H1 (cell line): ENCODE measurements at regions not wholly inside any gene's neighbourhood (a gene's known extent, or its start where the extent isn't known, plus 50 kb on each side); places are given as distances from the start of the nearest gene placed in this dataset.

Experiments
- CTCF ChIA-PET: fragments of 300-600 bp; sonication (Branson Sonifier 250); formaldehyde crosslinking; loops from one replicate; lab custom pipeline; 2021; ENCODE audit not compliant: partially characterized antibody; lab: Charles Lee
- POLR2A ChIA-PET: fragments of 300-600 bp; sonication (Branson Sonifier 250); formaldehyde crosslinking; loops from one replicate; lab custom pipeline; 2021; ENCODE audit warnings: inconsistent platforms; ENCODE audit not compliant: partially characterized antibody; lab: Charles Lee
- DNase-seq, 2 experiments: peaks; one replicate each; pipeline versions ENCODE4 v3.0.0 to v3.0.0-alpha.2; 2010 to 2022; ENCODE audit warnings: low spot score in 2 of 2, low read depth in 1 of 2, mixed read lengths in 1 of 2
- FAIRE-seq: peaks from 2 replicates; lab custom pipeline; 2011; peaks lifted over from hg19 to GRCh38; lab: Jason Lieb, UNC
- H2AFZ ChIP-seq: 2 replicates; pipeline ENCODE4 v1.8.1; 2012; ENCODE audit warnings: low read length, inconsistent platforms
- H2AK5ac ChIP-seq: 2 replicates; pipeline ENCODE4 v1.6.1; 2013; ENCODE audit warnings: low read depth, low read length
- H2BK120ac ChIP-seq: replicated peaks from 2 replicates; pipeline ENCODE3; 2013; ENCODE audit warnings: low read depth, low read length, inconsistent platforms
- H2BK12ac ChIP-seq: 2 replicates; pipeline ENCODE4 v1.6.1; 2013; ENCODE audit warnings: low read depth, low read length
- H2BK15ac ChIP-seq: 2 replicates; pipeline ENCODE4 v1.6.1; 2013; ENCODE audit warnings: low read length
- H2BK20ac ChIP-seq: 2 replicates; pipeline ENCODE4 v1.6.1; 2013; ENCODE audit warnings: low read length
- H2BK5ac ChIP-seq: 2 replicates; pipeline ENCODE4 v1.6.1; 2013; ENCODE audit warnings: low read depth, low read length
- H3K14ac ChIP-seq: 2 replicates; pipeline ENCODE4 v1.6.1; 2013; ENCODE audit warnings: inconsistent platforms; ENCODE audit not compliant: insufficient read length
- H3K18ac ChIP-seq: 2 replicates; pipeline ENCODE4 v1.6.1; 2013; ENCODE audit warnings: low read length; ENCODE audit errors: extremely low read depth
- H3K23ac ChIP-seq: 2 replicates; pipeline ENCODE4 v1.6.1; 2013; ENCODE audit warnings: inconsistent platforms; ENCODE audit not compliant: insufficient read length
- H3K23me2 ChIP-seq: 2 replicates; pipeline ENCODE4 v1.6.1; 2013; ENCODE audit warnings: low read depth, low read length
- H3K27ac ChIP-seq: 2 replicates; pipeline ENCODE4 v1.6.1; 2011; ENCODE audit warnings: low read depth, low read length, inconsistent platforms
- H3K27me3 ChIP-seq, 4 experiments: replicated peaks in 1 of 4; 1 replicate in 1 of 4; 2 replicates in 3 of 4; pipeline versions ENCODE4 v1.6.1 to v1.8.1; 2011 to 2013; ENCODE audit warnings: low read length in 3 of 4, mild to moderate bottlenecking in 3 of 4, inconsistent platforms in 2 of 4, mixed read lengths in 2 of 4, moderate library complexity in 1 of 4; ENCODE audit not compliant: control insufficient read depth in 3 of 4, insufficient read depth in 3 of 4; ENCODE audit errors: extremely low read depth in 1 of 4
- H3K36me3 ChIP-seq, 4 experiments: 2 replicates each; pipeline versions ENCODE4 v1.6.1 to v1.8.1; 2011 to 2013; ENCODE audit warnings: mild to moderate bottlenecking in 4 of 4, low read length in 3 of 4, moderate library complexity in 2 of 4, control low read depth in 1 of 4, inconsistent platforms in 1 of 4; ENCODE audit not compliant: insufficient read depth in 4 of 4, control insufficient read depth in 2 of 4
- H3K4ac ChIP-seq: replicated peaks from 2 replicates; pipeline ENCODE3; 2013; ENCODE audit warnings: low read length, low read depth, mixed read lengths, inconsistent platforms; ENCODE audit not compliant: insufficient read length
- H3K4me1 ChIP-seq, 4 experiments: replicated peaks in 1 of 4; 1 replicate in 1 of 4; 2 replicates in 3 of 4; pipeline versions ENCODE4 v1.6.1 to v1.8.1; 2011 to 2013; ENCODE audit warnings: low read length in 3 of 4, inconsistent platforms in 2 of 4, mixed read lengths in 1 of 4; ENCODE audit not compliant: insufficient read depth in 4 of 4, control insufficient read depth in 3 of 4
- H3K4me2 ChIP-seq, 2 experiments: 2 replicates each; pipeline versions ENCODE4 v1.6.1 to v1.8.1; 2011 to 2013; ENCODE audit warnings: low read depth in 2 of 2, low read length in 2 of 2, control low read depth in 1 of 2, inconsistent platforms in 1 of 2, mild to moderate bottlenecking in 1 of 2; ENCODE audit not compliant: insufficient read depth in 1 of 2
- H3K4me3 ChIP-seq, 4 experiments: fragments of 200-600, 300-600 bp in 1 of 4; sonication (generic), shearing (Covaris generic), sonication (Bioruptor Twin) in 1 of 4; 2 replicates each; pipeline versions ENCODE4 v1.5.1 to v1.8.1; 2011 to 2016; ENCODE audit warnings: low read length in 4 of 4, low read depth in 3 of 4, control low read depth in 2 of 4, inconsistent platforms in 2 of 4, mild to moderate bottlenecking in 2 of 4, mixed read lengths in 1 of 4, moderate library complexity in 1 of 4; ENCODE audit not compliant: insufficient read depth in 2 of 4; ENCODE audit errors: extremely low read depth in 1 of 4
- H3K56ac ChIP-seq: replicated peaks from 2 replicates; pipeline ENCODE3; 2013; ENCODE audit warnings: low read depth, mild to moderate bottlenecking, mixed read lengths, low read length, inconsistent platforms; ENCODE audit not compliant: insufficient read length
- H3K79me1 ChIP-seq: 2 replicates; pipeline ENCODE4 v1.6.1; 2013; ENCODE audit warnings: low read depth, low read length, control low read depth
- H3K79me2 ChIP-seq, 2 experiments: 2 replicates each; pipeline versions ENCODE4 v1.6.1 to v1.8.1; 2012 to 2013; ENCODE audit warnings: low read length in 2 of 2, mild to moderate bottlenecking in 2 of 2, inconsistent platforms in 1 of 2; ENCODE audit not compliant: insufficient read depth in 2 of 2, control insufficient read depth in 1 of 2
- H3K9ac ChIP-seq, 4 experiments: replicated peaks in 1 of 4; 1 replicate in 1 of 4; 2 replicates in 3 of 4; pipeline versions ENCODE4 v1.6.1 to v1.8.1; 2011 to 2013; ENCODE audit warnings: low read depth in 3 of 4, low read length in 3 of 4, control low read depth in 2 of 4, mild to moderate bottlenecking in 2 of 4, moderate library complexity in 2 of 4, inconsistent platforms in 1 of 4; ENCODE audit errors: extremely low read depth in 1 of 4
- H3K9me3 ChIP-seq, 2 experiments: 2 replicates each; pipeline versions ENCODE4 v1.6.1 to v1.8.1; 2012 to 2013; ENCODE audit warnings: mild to moderate bottlenecking in 2 of 2, moderate library complexity in 2 of 2, control low read depth in 1 of 2, inconsistent platforms in 1 of 2, low read depth in 1 of 2, low read length in 1 of 2, mixed read lengths in 1 of 2; ENCODE audit not compliant: insufficient read depth in 2 of 2
- H4K20me1 ChIP-seq, 2 experiments: replicated peaks in 1 of 2; 2 replicates each; pipeline versions ENCODE3 to v1.8.1; 2011 to 2013; ENCODE audit warnings: inconsistent platforms in 2 of 2, low read length in 2 of 2, mild to moderate bottlenecking in 1 of 2; ENCODE audit not compliant: insufficient read depth in 2 of 2, control insufficient read depth in 1 of 2
- H4K5ac ChIP-seq: 2 replicates; pipeline ENCODE4 v1.6.1; 2013; ENCODE audit warnings: low read length, low read depth, mixed read lengths, inconsistent platforms; ENCODE audit not compliant: insufficient read length
- H4K8ac ChIP-seq: 2 replicates; pipeline ENCODE4 v1.8.0; 2013; ENCODE audit warnings: mild to moderate bottlenecking, moderate library complexity, low read length, inconsistent platforms; ENCODE audit not compliant: insufficient read depth; ENCODE audit errors: extremely low read depth
- H4K91ac ChIP-seq: replicated peaks from 2 replicates; pipeline ENCODE3; 2013; ENCODE audit warnings: low read length, mixed read lengths, inconsistent platforms; ENCODE audit not compliant: insufficient read length
- BACH1 ChIP-seq: IDR thresholded peaks from 2 replicates; pipeline ENCODE4 v1.6.1; 2012; ENCODE audit warnings: low read length, improper control_type of control experiment
- BRCA1 ChIP-seq: IDR thresholded peaks from 2 replicates; pipeline ENCODE4 v1.6.1; 2012; ENCODE audit warnings: low read depth, low read length, improper control_type of control experiment
- CBX8 ChIP-seq: fragments of 300-800, 300-1000 bp; sonication (generic); IDR thresholded peaks from 2 replicates; pipeline ENCODE4 v1.7.1; 2016; ENCODE audit warnings: low read depth, low read length, borderline replicate concordance
- CREB1 ChIP-seq: IDR thresholded peaks from 2 replicates; pipeline ENCODE4 v1.6.1; 2012; ENCODE audit warnings: inconsistent platforms
- CTBP2 ChIP-seq: IDR thresholded peaks from 2 replicates; pipeline ENCODE4 v1.7.0; 2011; ENCODE audit warnings: borderline replicate concordance, mild to moderate bottlenecking, moderate library complexity, mixed read lengths, low read length; ENCODE audit not compliant: insufficient read depth, insufficient read length
- FOSL1 ChIP-seq: IDR thresholded peaks from 2 replicates; pipeline ENCODE4 v1.6.1; 2011; ENCODE audit warnings: mild to moderate bottlenecking, low read depth, low read length, moderate library complexity; ENCODE audit not compliant: insufficient read depth
- GABPA ChIP-seq: IDR thresholded peaks from 2 replicates; pipeline ENCODE4 v1.6.1; 2011; ENCODE audit warnings: mild to moderate bottlenecking, low read length, moderate library complexity, borderline replicate concordance; ENCODE audit not compliant: insufficient read depth
- GTF2F1 ChIP-seq: IDR thresholded peaks from 2 replicates; pipeline ENCODE4 v1.6.1; 2012; ENCODE audit warnings: low read depth, low read length, improper control_type of control experiment, borderline replicate concordance
- NANOG ChIP-seq: IDR thresholded peaks from 2 replicates; pipeline ENCODE4 v1.6.1; 2011; ENCODE audit warnings: low read length, low read depth, mild to moderate bottlenecking, inconsistent platforms; ENCODE audit not compliant: insufficient read depth, poor library complexity, severe bottlenecking
- SIN3A ChIP-seq, 2 experiments: IDR thresholded peaks in 1 of 2; conservative IDR thresholded peaks in 1 of 2; 2 replicates each; pipeline ENCODE4 v1.6.1; 2011 to 2012; ENCODE audit warnings: low read length in 2 of 2, improper control_type of control experiment in 1 of 2, low read depth in 1 of 2, mild to moderate bottlenecking in 1 of 2
- TAF7 ChIP-seq: optimal IDR thresholded peaks from 2 replicates; pipeline ENCODE3; 2011; ENCODE audit warnings: low read depth, mild to moderate bottlenecking, inconsistent platforms, low read length, moderate library complexity, borderline replicate concordance
- WGBS, 2 experiments: shearing (Covaris generic) in 1 of 2; methylation state at CpG; one replicate each; pipeline versions ENCODE4 v1.1.6 to v1.1.7; 2013 to 2015; ENCODE audit warnings: low lambda C conversion rate in 2 of 2, mixed read lengths in 2 of 2, inconsistent platforms in 1 of 2, low coverage in 1 of 2, missing lambda C conversion rate in 1 of 2; ENCODE audit not compliant: insufficient replicate concordance in 2 of 2, insufficient coverage in 1 of 2, insufficient read length in 1 of 2; ENCODE audit errors: extremely low coverage in 1 of 2, missing lambda C conversion rate in 1 of 2; 5-methylcytosine and 5-hydroxymethylcytosine counted together
- TF ChIP-seq, protein P1 (sequence below): IDR thresholded peaks from 2 replicates; pipeline ENCODE4 v1.6.1; 2012; ENCODE audit warnings: inconsistent platforms

DNA sequence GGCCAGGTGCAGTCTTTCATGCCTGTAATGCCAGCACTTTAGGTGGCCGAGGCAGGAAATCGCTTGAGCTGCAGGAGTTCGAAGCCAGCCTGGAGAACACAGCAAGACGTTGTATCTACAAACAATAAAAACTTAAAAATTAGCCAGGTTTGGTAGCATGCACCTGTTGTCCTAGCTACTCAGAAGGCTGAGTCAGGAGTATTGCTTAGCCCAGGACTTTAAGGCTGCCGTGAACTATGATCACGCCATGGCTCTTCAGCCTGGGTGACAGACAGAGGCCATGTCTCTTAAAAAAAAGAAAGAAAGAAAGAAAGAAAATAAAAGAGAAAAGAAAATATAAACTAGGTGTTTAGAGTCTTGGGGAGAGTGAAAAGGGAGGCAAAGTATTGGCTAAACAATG is 96.4 kb upstream of the PDE5A start:
- Histone ChIP-seq H3K23ac (no peak overlapping the region), H2BK5ac (no peak overlapping the region), H3K4ac (no peak overlapping the region), H2AFZ (no peak overlapping the region), H3K9me3 (0 out of 4 replicates have a peak, but pooled peaks cover 0 to 2% of the 10 kb centered on the region in 2 experiments), H3K4me1 (peaks cover 0 to 4% (median 0%) of the 10 kb centered on the region in 4 experiments; a peak in 3 of 7 replicates), H3K79me1 (no peaks in the 10 kb centered on the region), H3K27ac (no peak overlapping the region), H3K14ac (no peak overlapping the region), H4K5ac (no peak overlapping the region), H4K8ac (no peak overlapping the region), H3K4me3 (no peak overlapping the region), H2BK20ac (no peak overlapping the region), H3K23me2 (no peaks in the 10 kb centered on the region), H3K18ac (no peak overlapping the region), H2AK5ac (no peak overlapping the region), H4K20me1 (no peaks in the 10 kb centered on the region), H3K56ac (no peak overlapping the region), H3K36me3 (no peaks in the 10 kb centered on the region; a peak in 1 of 8 replicates), H3K79me2 (no peaks in the 10 kb centered on the region), H3K9ac (no peak overlapping the region), H3K4me2 (no peak overlapping the region; a peak in 1 of 4 replicates), H4K91ac (no peak overlapping the region), H2BK120ac (no peak overlapping the region), H3K27me3 (no peaks in the 10 kb centered on the region), H2BK12ac (no peak overlapping the region), H2BK15ac (no peak overlapping the region; the same call in 1 of the 2 replicates)
- 88% methylated on average over 6 of the region's 6 CpGs; no CpG with 5 or more reads in 1 of the 2 experiments for WGBS, 2 experiments
- FAIRE-seq = no peak
- no peak for DNase-seq
- ChIA-PET CTCF (no interaction called here), POLR2A (no interaction called here)
- no peak for TF ChIP-seq BACH1
- TF ChIP-seq CREB1 = no peak
- no peak for TF ChIP-seq CTBP2
- no peak for TF ChIP-seq GABPA
- no peak for TF ChIP-seq BRCA1
- TF ChIP-seq, protein P1, sequence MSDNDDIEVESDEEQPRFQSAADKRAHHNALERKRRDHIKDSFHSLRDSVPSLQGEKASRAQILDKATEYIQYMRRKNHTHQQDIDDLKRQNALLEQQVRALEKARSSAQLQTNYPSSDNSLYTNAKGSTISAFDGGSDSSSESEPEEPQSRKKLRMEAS = no peak
- no peak for TF ChIP-seq GTF2F1
- no peak for TF ChIP-seq NANOG
- TF ChIP-seq FOSL1 = no peak
- TF ChIP-seq TAF7 = no peak
- no peak for TF ChIP-seq CBX8
- no peak for TF ChIP-seq SIN3A (conservative IDR thresholded peaks at IDR 0.05 in 1 of 2, IDR thresholded peaks at IDR 0.05 in 1 of 2; ENCODE audit: low read depth in 1 of 2, low read length in 2 of 2)
